ENCODE measurements at regions not wholly inside any gene's neighbourhood (a gene's known extent, or its start where the extent isn't known, plus 50 kb on each side); places are given as distances from the start of the nearest gene placed in this dataset.

DNA sequence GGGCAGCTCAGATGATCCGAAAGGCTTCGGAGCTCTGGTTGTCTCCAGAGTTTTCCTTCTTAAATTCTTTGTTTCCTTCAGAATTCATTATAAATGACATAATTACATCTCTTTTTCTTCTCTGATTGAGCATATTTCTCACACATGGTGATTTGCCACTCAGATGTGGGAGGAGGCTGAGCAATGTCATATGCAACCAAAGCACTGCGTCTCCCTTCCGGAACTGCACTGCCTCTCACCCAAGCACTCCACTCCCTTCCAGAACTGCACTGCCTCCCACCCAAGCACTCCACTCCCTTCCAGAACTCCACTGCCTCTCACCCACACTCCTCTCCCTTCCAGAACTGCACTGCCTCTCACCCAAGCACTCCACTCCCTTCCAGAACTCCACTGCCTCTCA, 131.5 kb downstream of the SALL1 start:
- TF ChIP-seq, protein P1, sequence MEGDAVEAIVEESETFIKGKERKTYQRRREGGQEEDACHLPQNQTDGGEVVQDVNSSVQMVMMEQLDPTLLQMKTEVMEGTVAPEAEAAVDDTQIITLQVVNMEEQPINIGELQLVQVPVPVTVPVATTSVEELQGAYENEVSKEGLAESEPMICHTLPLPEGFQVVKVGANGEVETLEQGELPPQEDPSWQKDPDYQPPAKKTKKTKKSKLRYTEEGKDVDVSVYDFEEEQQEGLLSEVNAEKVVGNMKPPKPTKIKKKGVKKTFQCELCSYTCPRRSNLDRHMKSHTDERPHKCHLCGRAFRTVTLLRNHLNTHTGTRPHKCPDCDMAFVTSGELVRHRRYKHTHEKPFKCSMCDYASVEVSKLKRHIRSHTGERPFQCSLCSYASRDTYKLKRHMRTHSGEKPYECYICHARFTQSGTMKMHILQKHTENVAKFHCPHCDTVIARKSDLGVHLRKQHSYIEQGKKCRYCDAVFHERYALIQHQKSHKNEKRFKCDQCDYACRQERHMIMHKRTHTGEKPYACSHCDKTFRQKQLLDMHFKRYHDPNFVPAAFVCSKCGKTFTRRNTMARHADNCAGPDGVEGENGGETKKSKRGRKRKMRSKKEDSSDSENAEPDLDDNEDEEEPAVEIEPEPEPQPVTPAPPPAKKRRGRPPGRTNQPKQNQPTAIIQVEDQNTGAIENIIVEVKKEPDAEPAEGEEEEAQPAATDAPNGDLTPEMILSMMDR (conservative IDR thresholded peaks at IDR 0.05 in 1 of 2, IDR thresholded peaks at IDR 0.05 in 1 of 2; ENCODE audit: extremely low read depth in 1 of 2, insufficient read depth in 1 of 2, low read depth in 1 of 2, low read length in 2 of 2) = no peak
- TF ChIP-seq EZH2 (IDR thresholded peaks at IDR 0.05; ENCODE audit: borderline replicate concordance, low read length) = no peak

All from mammary epithelial cell (primary cell).